Endodermal cell (in vitro differentiated cells): ENCODE measurements at regions not wholly inside any gene's neighbourhood (a gene's known extent, or its start where the extent isn't known, plus 50 kb on each side); places are given as distances from the start of the nearest gene placed in this dataset.

Source experiments
- DNase-seq: peaks from one replicate; pipeline ENCODE4 v3.0.0-alpha.2; 2017
- H3K27ac ChIP-seq: 2 replicates; pipeline ENCODE4 v1.5.1; 2013; ENCODE audit warnings: mild to moderate bottlenecking, low read depth, low read length, moderate library complexity
- H3K27me3 ChIP-seq: 2 replicates; pipeline ENCODE4 v1.6.1; 2013; ENCODE audit warnings: mild to moderate bottlenecking, low read length, moderate library complexity; ENCODE audit not compliant: insufficient read depth, control insufficient read depth, poor library complexity, severe bottlenecking
- H3K36me3 ChIP-seq: 2 replicates; pipeline ENCODE4 v1.7.0; 2013; ENCODE audit warnings: mild to moderate bottlenecking, low read length, moderate library complexity; ENCODE audit not compliant: control insufficient read depth, insufficient read depth
- H3K4me1 ChIP-seq: one replicate; pipeline ENCODE4 v1.7.0; 2013; ENCODE audit warnings: low read length; ENCODE audit not compliant: control insufficient read depth, insufficient read depth
- H3K4me3 ChIP-seq: 2 replicates; pipeline ENCODE4 v1.5.1; 2013; ENCODE audit warnings: mild to moderate bottlenecking, low read length, moderate library complexity
- H3K9ac ChIP-seq: 2 replicates; pipeline ENCODE4 v1.6.1; 2013; ENCODE audit warnings: mild to moderate bottlenecking, low read length, moderate library complexity; ENCODE audit not compliant: poor library complexity, severe bottlenecking; ENCODE audit errors: extremely low read depth
- H3K9me3 ChIP-seq: 2 replicates; pipeline ENCODE4 v1.6.1; 2013; ENCODE audit warnings: mild to moderate bottlenecking, low read length, moderate library complexity; ENCODE audit not compliant: control insufficient read depth
- H3K27ac Mint-ChIP-seq: 2 replicates; pipeline ENCODE4 v1.8.0; 2020; ENCODE audit warnings: mixed read lengths
- H3K27me3 Mint-ChIP-seq: 2 replicates; pipeline ENCODE4 v1.8.0; 2021; ENCODE audit warnings: mild to moderate bottlenecking, mixed read lengths; ENCODE audit not compliant: insufficient read depth
- H3K36me3 Mint-ChIP-seq: 2 replicates; pipeline ENCODE4 v1.8.0; 2020; ENCODE audit warnings: low read depth, mixed read lengths
- H3K4me1 Mint-ChIP-seq: 2 replicates; pipeline ENCODE4 v1.8.0; 2020; ENCODE audit warnings: mixed read lengths
- H3K4me3 Mint-ChIP-seq: 2 replicates; pipeline ENCODE4 v1.8.0; 2020; ENCODE audit warnings: mild to moderate bottlenecking, moderate library complexity, mixed read lengths
- H3K9me3 Mint-ChIP-seq: 2 replicates; pipeline ENCODE4 v1.8.0; 2020; ENCODE audit warnings: mild to moderate bottlenecking, mixed read lengths
- whole genome bisulfite sequencing, 2 experiments: methylation state at CpG; one replicate each; pipeline versions ENCODE4 v1.1.5 to v1.1.7; 2013; ENCODE audit warnings: missing lambda C conversion rate in 2 of 2, mixed read lengths in 1 of 2; ENCODE audit not compliant: insufficient coverage in 1 of 2, insufficient read length in 1 of 2; 5-methylcytosine and 5-hydroxymethylcytosine counted together
- TF ChIP-seq, protein P1 (sequence below): fragments of 200-600 bp; sonication (generic); conservative IDR thresholded peaks from 2 replicates; pipeline ENCODE4 v1.5.0; 2021; ENCODE audit warnings: antibody characterized with exemption, mild to moderate bottlenecking

DNA sequence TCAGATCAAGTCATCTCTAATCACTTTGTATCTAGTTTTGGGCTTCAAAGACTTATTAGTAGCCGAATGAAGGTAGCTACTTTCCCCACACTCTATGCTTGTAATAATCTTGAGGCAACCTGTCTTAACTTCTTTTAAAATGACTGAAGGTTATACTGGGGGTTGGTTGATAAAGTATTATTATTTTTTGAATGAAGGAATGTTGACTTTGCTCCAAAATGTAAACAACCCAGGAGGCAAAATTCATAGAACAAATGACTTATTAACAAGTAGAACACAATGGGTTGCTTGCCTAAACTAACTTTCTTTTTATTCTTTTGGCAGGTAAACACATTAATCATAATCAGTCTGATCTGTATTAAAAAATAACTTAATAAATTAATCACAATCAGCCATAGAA, 440.0 kb downstream of the USP25 start:
- 95% methylated on average over 1 of the region's 1 CpG; no CpG with 5 or more reads in 1 of the 2 experiments for WGBS, 2 experiments

DNA sequence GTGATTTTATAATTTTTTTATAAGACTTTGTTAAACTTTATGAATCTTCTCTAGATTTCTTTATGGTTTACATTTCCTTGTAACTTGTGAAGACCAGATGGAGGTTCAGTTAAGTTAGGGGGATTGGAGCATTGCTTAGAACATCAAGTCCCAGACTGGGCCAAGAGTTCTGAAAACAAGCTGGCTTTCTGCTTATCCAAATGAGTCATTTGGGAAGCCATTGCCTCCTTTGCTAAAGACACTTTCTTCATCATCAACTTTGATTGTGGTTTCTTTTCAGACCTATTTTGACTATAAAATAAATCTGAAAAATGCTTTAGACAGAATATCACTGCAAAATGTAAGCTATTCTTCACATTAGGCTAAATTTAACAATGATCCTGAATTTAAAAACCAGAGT, 446.8 kb downstream of the USP25 start:
- Histone ChIP-seq H3K9ac (no peak overlapping the region), H3K27me3 (no peaks in the 10 kb centered on the region), H3K27ac (no peak overlapping the region), H3K4me1 (peaks cover 15% of the 10 kb centered on the region), H3K36me3 (no peaks in the 10 kb centered on the region), H3K9me3 (no peaks in the 10 kb centered on the region), H3K4me3 (no peak overlapping the region)
- Mint-ChIP-seq H3K27ac (no peak overlapping the region), H3K9me3 (peaks cover 3% of the 10 kb centered on the region), H3K27me3 (no peaks in the 10 kb centered on the region), H3K36me3 (no peaks in the 10 kb centered on the region), H3K4me1 (peaks cover 17% of the 10 kb centered on the region), H3K4me3 (no peak overlapping the region)
- no peak for DNase-seq
- TF ChIP-seq, protein P1, sequence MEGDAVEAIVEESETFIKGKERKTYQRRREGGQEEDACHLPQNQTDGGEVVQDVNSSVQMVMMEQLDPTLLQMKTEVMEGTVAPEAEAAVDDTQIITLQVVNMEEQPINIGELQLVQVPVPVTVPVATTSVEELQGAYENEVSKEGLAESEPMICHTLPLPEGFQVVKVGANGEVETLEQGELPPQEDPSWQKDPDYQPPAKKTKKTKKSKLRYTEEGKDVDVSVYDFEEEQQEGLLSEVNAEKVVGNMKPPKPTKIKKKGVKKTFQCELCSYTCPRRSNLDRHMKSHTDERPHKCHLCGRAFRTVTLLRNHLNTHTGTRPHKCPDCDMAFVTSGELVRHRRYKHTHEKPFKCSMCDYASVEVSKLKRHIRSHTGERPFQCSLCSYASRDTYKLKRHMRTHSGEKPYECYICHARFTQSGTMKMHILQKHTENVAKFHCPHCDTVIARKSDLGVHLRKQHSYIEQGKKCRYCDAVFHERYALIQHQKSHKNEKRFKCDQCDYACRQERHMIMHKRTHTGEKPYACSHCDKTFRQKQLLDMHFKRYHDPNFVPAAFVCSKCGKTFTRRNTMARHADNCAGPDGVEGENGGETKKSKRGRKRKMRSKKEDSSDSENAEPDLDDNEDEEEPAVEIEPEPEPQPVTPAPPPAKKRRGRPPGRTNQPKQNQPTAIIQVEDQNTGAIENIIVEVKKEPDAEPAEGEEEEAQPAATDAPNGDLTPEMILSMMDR = no peak

More for the DNA sequence above, 440.0 kb downstream of the USP25 start:
- Histone ChIP-seq H3K27ac (no peak overlapping the region), H3K9ac (no peak overlapping the region), H3K27me3 (no peaks in the 10 kb centered on the region), H3K9me3 (no peaks in the 10 kb centered on the region), H3K36me3 (no peaks in the 10 kb centered on the region), H3K4me1 (no peaks in the 10 kb centered on the region), H3K4me3 (no peak overlapping the region)
- Mint-ChIP-seq H3K4me1 (peaks cover 3% of the 10 kb centered on the region), H3K27me3 (no peaks in the 10 kb centered on the region), H3K36me3 (no peaks in the 10 kb centered on the region), H3K4me3 (no peak overlapping the region), H3K9me3 (peaks cover 3% of the 10 kb centered on the region), H3K27ac (no peak overlapping the region)
- no peak for DNase-seq
- TF ChIP-seq, protein P1 = no peak

DNA sequence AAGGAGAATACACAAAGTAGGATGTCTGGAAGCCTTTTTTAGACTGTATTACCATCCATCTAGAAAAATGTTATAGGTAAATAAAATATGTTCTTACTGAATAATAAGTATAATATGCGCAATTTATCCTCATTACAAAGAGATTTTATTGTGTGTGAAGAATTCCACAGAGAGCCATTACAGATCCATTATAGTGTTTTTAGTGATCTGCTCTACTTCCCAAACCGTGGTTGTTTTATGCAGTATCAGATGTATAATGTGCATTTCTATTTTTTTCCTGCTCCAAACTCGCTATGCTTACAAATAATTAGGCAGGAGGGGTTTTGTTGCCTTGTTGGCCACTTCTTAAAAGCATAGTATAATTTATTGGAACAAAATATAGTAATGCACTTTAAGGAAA, 447.8 kb downstream of the USP25 start:
- Mint-ChIP-seq H3K4me1 (peaks cover 17% of the 10 kb centered on the region), H3K9me3 (peaks cover 2% of the 10 kb centered on the region), H3K4me3 (no peak overlapping the region), H3K27me3 (no peaks in the 10 kb centered on the region), H3K27ac (no peak overlapping the region), H3K36me3 (no peaks in the 10 kb centered on the region)
- H3K4me1 ChIP-seq = peaks cover 15% of the 10 kb centered on the region
- no peak overlapping the region for H3K27ac ChIP-seq
- WGBS, 2 experiments = 96 to 100% methylated on average over 1 to 2 of the region's 3 CpGs
- TF ChIP-seq, protein P1 = no peak
- H3K9ac ChIP-seq = no peak overlapping the region
- no peaks in the 10 kb centered on the region for H3K9me3 ChIP-seq
- DNase-seq = no peak
- H3K36me3 ChIP-seq = no peaks in the 10 kb centered on the region
- H3K4me3 ChIP-seq = no peak overlapping the region
- no peaks in the 10 kb centered on the region for H3K27me3 ChIP-seq
